ENCODE measurements at regions not wholly inside any gene's neighbourhood (a gene's known extent, or its start where the extent isn't known, plus 50 kb on each side); places are given as distances from the start of the nearest gene placed in this dataset.

DNA sequence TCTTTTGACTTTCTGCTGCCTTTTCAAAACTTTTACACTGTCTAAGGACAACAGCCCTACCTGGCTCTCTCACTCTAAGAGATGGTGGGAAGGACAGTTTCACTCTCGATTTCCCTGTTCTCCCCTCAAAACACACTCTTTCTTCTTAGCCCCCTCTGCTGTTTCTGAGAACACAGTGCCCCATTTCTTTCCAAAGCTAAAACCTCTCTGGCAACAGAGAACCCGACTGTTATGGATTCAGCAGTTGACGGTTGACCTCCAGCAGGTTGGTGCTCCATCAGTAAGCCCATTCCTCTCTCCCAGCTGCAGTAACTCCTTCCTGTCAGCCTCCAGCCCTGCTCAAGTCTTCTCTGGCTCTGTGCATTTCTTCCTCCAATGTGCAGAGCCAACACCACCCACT lies 88.2 kb upstream of the ABCD3 start:
- POLR2A ChIA-PET = interaction anchor here (0.9 to 2.9 kb wide), 8 partner anchors 30 to 285 kb away, joined by 3 to 23 read pairs (median 4); partner anchors contain the start of gene ARHGAP29
- CTCF ChIA-PET = interaction anchor here (0.7 to 2.0 kb wide), 17 partner anchors 12 to 304 kb away, joined by 3 to 46 read pairs (median 3); partner anchors contain the start of gene ARHGAP29
- BruUV-seq (replicated peaks) = no TSS peak
- H3K4me2 ChIP-seq (ENCODE audit: low read length) = peak overlapping the region; percentile 74
- ATAC-seq = peak; percentile 21
- peak overlapping the region; percentile 67 for H3K9ac ChIP-seq (ENCODE audit: low read length)
- peak overlapping the region in 1 of 2 experiments; percentile 5; a peak in 1 of 4 replicates for H3K4me3 ChIP-seq (replicated peaks in 1 of 2; ENCODE audit: low read depth in 1 of 2, low read length in 2 of 2)
- H3K27me3 ChIP-seq (ENCODE audit: insufficient read depth, low read length) = no peaks in the 10 kb centered on the region
- RAD21 ChIA-PET (ENCODE audit: low non-redundant PET in 1 of 2, low total read pairs in 2 of 2, uncharacterized antibody in 2 of 2, unreplicated experiment in 2 of 2) = interaction anchor here (0.7 to 1.7 kb wide), 13 partner anchors 83 to 304 kb away, joined by 3 to 11 read pairs (median 4); partner anchors contain the start of gene ARHGAP29 (in 2 of the 2)
- no peaks in the 10 kb centered on the region for H3K9me3 ChIP-seq (ENCODE audit: control insufficient read depth in 1 of 2, insufficient read depth in 1 of 2, low read depth in 1 of 2, low read length in 2 of 2)
- H4K20me1 ChIP-seq (ENCODE audit: insufficient read depth) = no peaks in the 10 kb centered on the region
- DNase-seq (ENCODE audit: low read depth, low spot score) = no peak
- H3K79me2 ChIP-seq (ENCODE audit: insufficient read depth, low read length) = peaks cover 9% of the 10 kb centered on the region; the same call in 1 of the 2 replicates
- H3K27ac ChIP-seq (ENCODE audit: low read depth, low read length) = peak overlapping the region; percentile 90
- H3K9me2 ChIP-seq (ENCODE audit: insufficient read depth) = no peaks in the 10 kb centered on the region
- peaks cover 65 to 89% of the 10 kb centered on the region in 2 experiments for H3K4me1 ChIP-seq (ENCODE audit: control insufficient read depth in 1 of 2, insufficient read depth in 2 of 2, low read length in 2 of 2)
- intact Hi-C loops (cut with micrococcal nuclease) = loop anchor here (1.0 to 10.0 kb wide), 2 partner anchors 269 to 425 kb away; partner anchors contain the start of gene GCLM
- no peaks in the 10 kb centered on the region for H3K36me3 ChIP-seq (ENCODE audit: control insufficient read depth in 1 of 2, insufficient read depth in 2 of 2, low read length in 2 of 2)
- peak overlapping the region; percentile 55 for H2AFZ ChIP-seq (ENCODE audit: low read depth, low read length, poor library complexity, severe bottlenecking)
- TF ChIP-seq ZNF274 (IDR thresholded peaks at IDR 0.05; ENCODE audit: low read depth, low read length) (no peak), CEBPB (IDR thresholded peaks at IDR 0.05; ENCODE audit: low read depth) (no peak), ATF3 (IDR thresholded peaks at IDR 0.05) (no peak), EZH2 (IDR thresholded peaks at IDR 0.05) (no peak), REST (IDR thresholded peaks at IDR 0.05; ENCODE audit: low read depth) (no peak), SIN3A (IDR thresholded peaks at IDR 0.05; ENCODE audit: low read depth) (no peak), RAD21 (IDR thresholded peaks at IDR 0.05; ENCODE audit: low read depth) (peak; percentile 97), TCF7L2 (IDR thresholded peaks at IDR 0.05; ENCODE audit: borderline replicate concordance, extremely low read depth, insufficient read depth, insufficient read length) (no peak), ZFX (IDR thresholded peaks at IDR 0.05) (no peak), SP1 (IDR thresholded peaks at IDR 0.05; ENCODE audit: low read depth) (no peak), SRF (IDR thresholded peaks at IDR 0.05; ENCODE audit: low read depth) (0 out of 2 replicates have a peak, but pooled peaks have one; percentile 36), EZH2phosphoT487 (IDR thresholded peaks at IDR 0.05; ENCODE audit: borderline replicate concordance) (no peak), ZBTB33 (IDR thresholded peaks at IDR 0.05; ENCODE audit: extremely low read depth, insufficient replicate concordance, low read length) (no peak), EGR1 (IDR thresholded peaks at IDR 0.05; ENCODE audit: low read depth) (no peak), ELF1 (IDR thresholded peaks at IDR 0.05; ENCODE audit: borderline replicate concordance, low read depth) (no peak), CBX3 (IDR thresholded peaks at IDR 0.05; ENCODE audit: low read depth) (peak; percentile 67; the same call in 1 of the 2 replicates), JUND (IDR thresholded peaks at IDR 0.05) (no peak), FOSL1 (IDR thresholded peaks at IDR 0.05; ENCODE audit: low read depth) (no peak), POLR2A (IDR thresholded peaks at IDR 0.05; ENCODE audit: borderline replicate concordance, extremely low read depth, insufficient read depth, insufficient read length) (no peak), POLR2AphosphoS5 (IDR thresholded peaks at IDR 0.05; ENCODE audit: low read depth, low read length) (0 out of 2 replicates have a peak, but pooled peaks have one; percentile 22), CTCF (IDR thresholded peaks at IDR 0.05 in 2 of 3, conservative IDR thresholded peaks at IDR 0.05 in 1 of 3; ENCODE audit: borderline replicate concordance in 1 of 3, insufficient read depth in 1 of 3, low read depth in 2 of 3, low read length in 2 of 3) (peak; percentile 58 to 87 (median 63))

All from HCT116 (cell line).